T-helper 1 cell treated with Interleukin-12 subunit alpha and Interleukin-12 subunit beta and Interleukin-4 antibody, amounts not matched to agents 30 μg/mL and 1 μg/mL, for 36 hours (primary cell): ENCODE measurements at regions not wholly inside any gene's neighbourhood (a gene's known extent, or its start where the extent isn't known, plus 50 kb on each side); places are given as distances from the start of the nearest gene placed in this dataset.

Experiments used
- H3K27ac Mint-ChIP-seq: one replicate; pipeline ENCODE4 v1.8.0; 2021; ENCODE audit warnings: mild to moderate bottlenecking, mixed read lengths
- H3K27me3 Mint-ChIP-seq: one replicate; pipeline ENCODE4 v1.8.0; 2021; ENCODE audit warnings: low read depth, mixed read lengths
- H3K36me3 Mint-ChIP-seq: one replicate; pipeline ENCODE4 v1.8.0; 2021; ENCODE audit warnings: low read depth, mixed read lengths
- H3K4me1 Mint-ChIP-seq: one replicate; pipeline ENCODE4 v1.8.0; 2021; ENCODE audit warnings: low read depth, mixed read lengths
- H3K4me3 Mint-ChIP-seq: one replicate; pipeline ENCODE4 v1.8.0; 2021; ENCODE audit warnings: mild to moderate bottlenecking, moderate library complexity, mixed read lengths
- H3K9me3 Mint-ChIP-seq: one replicate; pipeline ENCODE4 v1.8.0; 2021; ENCODE audit warnings: mixed read lengths

GRCh38 chr13:80572923-80573316 is 232.0 kb upstream of the SPRY2 start:
- Mint-ChIP-seq H3K27ac (no peak overlapping the region), H3K36me3 (no peaks in the 10 kb centered on the region), H3K4me3 (no peak overlapping the region), H3K27me3 (no peaks in the 10 kb centered on the region), H3K9me3 (no peaks in the 10 kb centered on the region), H3K4me1 (no peaks in the 10 kb centered on the region)

- no peaks in the 10 kb centered on the region for H3K27me3 Mint-ChIP-seq
- H3K4me3 Mint-ChIP-seq = no peak overlapping the region
- no peaks in the 10 kb centered on the region for H3K9me3 Mint-ChIP-seq
- H3K36me3 Mint-ChIP-seq = no peaks in the 10 kb centered on the region
- no peaks in the 10 kb centered on the region for H3K4me1 Mint-ChIP-seq
- no peak overlapping the region for H3K27ac Mint-ChIP-seq
Observed at GRCh38 chr13:80572308-80572922, 231.5 kb upstream of the SPRY2 start.

- H3K9me3 Mint-ChIP-seq = no peaks in the 10 kb centered on the region
- no peak overlapping the region for H3K4me3 Mint-ChIP-seq
- H3K27ac Mint-ChIP-seq = no peak overlapping the region
- H3K27me3 Mint-ChIP-seq = no peaks in the 10 kb centered on the region
- no peaks in the 10 kb centered on the region for H3K36me3 Mint-ChIP-seq
- H3K4me1 Mint-ChIP-seq = no peaks in the 10 kb centered on the region
Observed at GRCh38 chr13:80571346-80572307, 230.7 kb upstream of the SPRY2 start.

DNA sequence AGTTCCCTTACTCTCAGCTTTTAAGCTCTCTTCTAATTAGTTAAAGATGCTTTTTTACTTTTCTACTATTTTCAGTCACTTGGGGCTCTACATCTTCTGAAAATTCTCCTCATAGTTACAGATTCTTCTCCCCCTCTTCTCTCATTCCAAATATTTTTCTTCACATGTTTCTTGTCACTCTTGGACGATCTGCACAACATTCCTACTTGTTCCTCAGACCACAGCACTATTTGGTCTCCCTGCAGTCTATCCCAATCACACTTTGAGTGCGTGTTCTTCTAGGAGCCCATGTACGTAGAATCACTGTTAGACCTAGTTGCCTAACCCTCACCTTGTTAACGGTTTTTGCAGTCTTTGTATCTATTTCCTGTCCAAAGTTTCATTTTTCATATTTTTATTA is 222.5 kb upstream of the SPRY2 start:
- no peaks in the 10 kb centered on the region for H3K36me3 Mint-ChIP-seq
- no peak overlapping the region for H3K4me3 Mint-ChIP-seq
- no peak overlapping the region for H3K27ac Mint-ChIP-seq

DNA sequence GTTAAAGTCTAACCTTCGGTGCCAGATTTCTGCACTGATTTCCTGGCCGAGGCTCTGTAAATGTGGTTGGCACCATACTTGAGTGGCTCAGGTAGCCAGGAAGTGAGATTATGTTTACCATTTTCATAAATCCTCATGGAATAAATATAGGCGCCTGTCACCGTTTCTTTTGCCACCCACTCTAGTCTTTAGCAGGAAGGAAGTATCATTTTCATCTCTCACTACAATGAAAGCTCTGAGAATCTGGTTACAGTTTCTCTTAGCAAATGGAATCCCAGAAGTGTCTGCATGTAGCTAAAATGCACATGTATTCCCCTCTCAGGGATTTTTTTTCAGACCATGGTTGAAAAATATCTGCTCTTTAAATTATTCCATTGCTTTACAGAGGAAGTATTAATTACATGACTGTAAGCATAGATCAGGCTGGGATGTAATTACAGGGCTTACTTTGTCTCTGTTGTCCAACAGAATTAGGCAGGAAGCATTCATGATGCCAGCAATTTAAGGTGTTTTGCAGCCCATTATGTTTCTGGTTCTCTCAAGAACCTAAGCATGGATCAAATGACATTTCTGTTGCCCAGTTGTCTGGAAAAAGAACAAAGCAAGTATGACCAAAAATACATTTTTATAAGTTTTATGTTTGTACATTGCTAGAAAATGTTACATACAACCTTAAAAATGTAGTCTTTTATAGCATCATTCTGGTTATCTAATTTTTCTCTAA is 221.7 kb upstream of the SPRY2 start:
- no peaks in the 10 kb centered on the region for H3K36me3 Mint-ChIP-seq
- H3K9me3 Mint-ChIP-seq = peaks cover 5% of the 10 kb centered on the region
- H3K4me3 Mint-ChIP-seq = no peak overlapping the region
- H3K27ac Mint-ChIP-seq = no peak overlapping the region
- no peaks in the 10 kb centered on the region for H3K27me3 Mint-ChIP-seq
- H3K4me1 Mint-ChIP-seq = no peaks in the 10 kb centered on the region

More for the DNA sequence above, 222.5 kb upstream of the SPRY2 start:
- Mint-ChIP-seq H3K9me3 (peaks cover 5% of the 10 kb centered on the region), H3K4me1 (no peaks in the 10 kb centered on the region), H3K27me3 (no peaks in the 10 kb centered on the region)

DNA sequence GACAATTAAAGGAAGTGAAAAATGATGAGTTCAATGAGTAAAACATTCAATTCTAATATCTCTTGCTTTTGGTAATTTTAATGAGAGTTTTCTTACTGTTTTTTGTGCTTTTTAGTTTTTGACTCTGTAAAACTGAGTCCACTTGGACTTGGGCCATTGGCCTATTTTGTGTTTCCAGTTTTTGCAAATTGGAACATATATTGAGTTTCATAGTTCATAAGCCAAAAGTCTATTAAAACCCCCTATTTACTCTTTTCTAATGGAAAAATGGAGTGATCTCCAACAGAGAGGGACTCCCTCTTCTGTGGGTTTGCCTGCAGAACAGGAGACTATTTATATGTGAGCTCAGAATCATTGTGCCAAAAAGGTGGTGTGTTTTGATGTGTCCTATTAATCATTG is 219.7 kb upstream of the SPRY2 start:
- peaks cover 5% of the 10 kb centered on the region for H3K9me3 Mint-ChIP-seq
- H3K27me3 Mint-ChIP-seq = no peaks in the 10 kb centered on the region
- no peaks in the 10 kb centered on the region for H3K36me3 Mint-ChIP-seq
- no peak overlapping the region for H3K27ac Mint-ChIP-seq
- no peaks in the 10 kb centered on the region for H3K4me1 Mint-ChIP-seq
- no peak overlapping the region for H3K4me3 Mint-ChIP-seq

DNA sequence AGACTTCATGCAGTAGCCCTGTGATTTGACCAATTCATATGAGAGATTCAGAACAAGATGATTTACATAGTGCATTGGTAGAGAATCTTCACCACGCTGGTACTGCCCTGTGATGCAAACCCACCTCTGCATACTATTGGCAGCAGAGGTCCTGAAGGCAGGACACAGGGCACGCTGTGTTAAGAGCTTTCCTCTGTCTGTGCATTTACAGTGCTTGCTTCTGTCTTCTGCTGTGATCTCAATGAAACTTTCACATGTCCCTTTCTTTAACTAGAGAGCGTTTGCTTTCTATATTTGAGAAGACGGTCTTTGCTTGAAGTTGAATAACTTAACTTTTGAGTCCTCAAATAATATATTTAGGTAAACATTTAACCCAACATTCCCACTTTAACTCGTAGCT is 219.0 kb upstream of the SPRY2 start:
- Mint-ChIP-seq H3K27ac (no peak overlapping the region), H3K9me3 (peaks cover 5% of the 10 kb centered on the region)

DNA sequence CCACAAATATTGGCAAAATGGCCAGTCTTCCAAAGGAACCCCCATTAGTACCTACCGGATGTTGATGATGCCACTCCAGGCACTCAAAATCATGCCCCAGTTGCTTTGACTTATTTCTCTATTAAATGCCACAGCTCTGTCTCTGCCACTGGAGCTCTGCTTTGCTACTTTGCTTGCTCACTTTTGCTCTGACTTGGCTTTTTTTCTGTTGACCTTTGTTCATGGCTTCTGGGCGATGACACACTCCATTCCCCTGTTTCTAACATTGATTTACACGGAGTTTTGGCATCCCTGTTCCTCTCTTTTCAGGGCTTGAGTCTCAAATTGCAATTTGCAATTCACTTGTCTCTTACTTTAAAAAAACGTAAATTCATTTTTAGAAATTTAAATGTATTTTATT is 217.1 kb upstream of the SPRY2 start:
- no peak overlapping the region for H3K27ac Mint-ChIP-seq
- no peaks in the 10 kb centered on the region for H3K4me1 Mint-ChIP-seq
- H3K4me3 Mint-ChIP-seq = no peak overlapping the region
- H3K9me3 Mint-ChIP-seq = peaks cover 5% of the 10 kb centered on the region
- no peaks in the 10 kb centered on the region for H3K36me3 Mint-ChIP-seq
- H3K27me3 Mint-ChIP-seq = no peaks in the 10 kb centered on the region

More for the DNA sequence above, 219.0 kb upstream of the SPRY2 start:
- no peak overlapping the region for H3K4me3 Mint-ChIP-seq
- no peaks in the 10 kb centered on the region for H3K36me3 Mint-ChIP-seq
- H3K27me3 Mint-ChIP-seq = no peaks in the 10 kb centered on the region
- H3K4me1 Mint-ChIP-seq = no peaks in the 10 kb centered on the region

DNA sequence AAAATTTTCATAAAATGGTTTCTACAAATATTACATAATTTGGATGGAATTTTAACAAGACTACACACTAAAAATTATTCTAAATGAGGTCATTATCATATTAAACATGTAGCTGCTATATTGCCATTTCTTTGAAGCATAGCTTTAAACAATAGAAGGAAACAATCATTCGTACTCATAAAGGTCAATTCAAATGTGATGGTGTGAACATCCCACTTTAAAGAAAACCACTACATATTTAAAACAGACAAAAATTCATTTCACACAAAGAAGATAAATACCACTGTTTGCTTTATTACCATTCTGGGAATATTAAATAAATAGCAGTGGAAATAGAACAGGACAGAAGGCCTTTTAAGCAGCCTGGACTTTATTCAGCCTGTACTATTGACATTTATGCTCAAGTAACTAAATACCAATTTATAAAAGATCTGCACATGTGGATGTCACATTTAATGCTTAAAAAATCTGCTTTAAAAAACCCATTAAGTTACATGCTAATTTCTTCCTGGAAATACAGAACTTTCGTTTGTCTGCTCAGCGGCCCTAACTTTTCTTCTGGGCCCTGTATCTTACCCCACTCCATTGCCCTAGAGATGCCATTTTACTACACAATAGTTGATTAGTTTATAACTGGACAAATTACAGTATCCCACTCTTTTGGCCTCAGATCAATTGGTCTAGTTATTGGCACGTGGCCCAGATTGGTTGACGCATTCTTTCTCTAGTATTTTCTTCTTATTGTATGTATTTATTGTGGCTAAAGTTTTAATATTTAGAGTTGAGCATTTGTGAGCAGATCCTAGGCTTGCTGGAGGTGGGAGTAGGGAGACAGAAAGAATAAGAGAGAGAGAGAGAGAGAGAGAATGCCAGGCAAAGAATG is 215.1 kb upstream of the SPRY2 start:
- H3K27ac Mint-ChIP-seq = no peak overlapping the region
- no peak overlapping the region for H3K4me3 Mint-ChIP-seq
- peaks cover 5% of the 10 kb centered on the region for H3K9me3 Mint-ChIP-seq
- no peaks in the 10 kb centered on the region for H3K27me3 Mint-ChIP-seq
- H3K4me1 Mint-ChIP-seq = no peaks in the 10 kb centered on the region
- H3K36me3 Mint-ChIP-seq = no peaks in the 10 kb centered on the region

GRCh38 chr13:80552851-80553440 is 212.0 kb upstream of the SPRY2 start:
- Mint-ChIP-seq H3K27ac (no peak overlapping the region), H3K4me1 (no peaks in the 10 kb centered on the region), H3K9me3 (no peaks in the 10 kb centered on the region), H3K36me3 (no peaks in the 10 kb centered on the region), H3K27me3 (no peaks in the 10 kb centered on the region), H3K4me3 (no peak overlapping the region)

DNA sequence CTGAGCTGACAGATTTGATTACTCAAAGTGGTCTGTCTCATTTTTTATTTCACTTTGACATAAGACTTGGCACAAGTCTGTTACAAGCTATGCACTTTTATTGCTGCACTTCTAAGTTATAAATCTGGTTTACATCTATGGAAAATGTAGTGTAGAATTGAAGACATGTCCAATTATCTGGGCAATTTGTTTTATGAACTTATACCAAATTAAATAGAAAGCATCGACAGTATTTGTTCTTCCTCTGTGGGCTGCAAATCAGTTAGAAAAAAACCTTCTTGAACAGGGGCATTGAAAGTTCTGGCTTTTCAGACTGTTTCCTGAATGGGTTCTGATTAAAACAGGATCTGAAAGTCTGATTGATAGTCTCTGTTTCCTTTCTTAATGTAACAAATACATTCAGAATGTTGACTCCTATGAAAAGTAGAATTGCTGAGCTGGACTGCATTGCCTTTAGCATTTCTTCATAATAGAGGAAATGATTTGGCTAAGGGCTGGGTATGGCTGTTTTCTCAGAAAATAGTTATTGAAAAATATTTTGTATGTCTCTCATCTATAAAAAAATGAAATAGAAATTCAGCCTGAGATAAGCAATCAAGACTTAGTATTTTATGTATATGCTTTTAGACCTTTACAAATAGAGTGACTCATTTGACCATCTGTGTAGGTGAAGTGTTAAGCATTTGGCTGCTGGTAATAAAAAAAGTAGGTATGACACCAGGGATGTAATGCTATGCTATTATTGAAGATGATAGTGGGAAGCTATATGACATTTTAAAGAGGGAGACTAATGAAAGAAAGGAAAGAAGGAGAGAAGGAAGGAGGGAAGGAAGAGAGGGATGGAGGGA is 210.9 kb upstream of the SPRY2 start:
- H3K27me3 Mint-ChIP-seq = no peaks in the 10 kb centered on the region
- no peaks in the 10 kb centered on the region for H3K4me1 Mint-ChIP-seq
- no peaks in the 10 kb centered on the region for H3K9me3 Mint-ChIP-seq
- H3K4me3 Mint-ChIP-seq = no peak overlapping the region
- H3K27ac Mint-ChIP-seq = no peak overlapping the region
- H3K36me3 Mint-ChIP-seq = no peaks in the 10 kb centered on the region

DNA sequence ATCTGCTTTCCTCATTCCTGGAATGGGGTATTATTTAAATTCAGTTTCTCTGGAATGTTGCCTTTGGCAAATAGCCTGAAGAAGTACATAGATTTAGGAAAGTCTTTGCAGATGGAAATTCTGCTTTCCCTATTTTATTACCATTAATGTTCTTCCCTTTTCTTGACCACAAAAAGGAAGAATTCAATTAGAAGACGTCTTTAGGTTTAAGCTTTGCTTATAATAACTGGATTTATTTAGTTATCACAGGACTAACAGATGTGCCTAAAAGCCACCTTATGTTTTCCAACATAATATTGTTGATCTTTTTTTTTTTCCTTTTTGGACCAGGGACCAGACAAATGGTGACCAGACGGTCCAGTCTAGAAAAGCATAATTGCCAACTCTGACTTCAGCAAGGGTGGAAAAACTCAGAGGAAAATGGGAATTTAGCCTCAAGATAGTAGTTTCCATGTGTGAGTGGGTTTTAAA is 210.1 kb upstream of the SPRY2 start:
- H3K4me1 Mint-ChIP-seq = no peaks in the 10 kb centered on the region
- H3K4me3 Mint-ChIP-seq = no peak overlapping the region
- no peaks in the 10 kb centered on the region for H3K27me3 Mint-ChIP-seq
- H3K9me3 Mint-ChIP-seq = no peaks in the 10 kb centered on the region
- H3K27ac Mint-ChIP-seq = no peak overlapping the region
- no peaks in the 10 kb centered on the region for H3K36me3 Mint-ChIP-seq

- no peaks in the 10 kb centered on the region for H3K36me3 Mint-ChIP-seq
- H3K27ac Mint-ChIP-seq = no peak overlapping the region
- H3K9me3 Mint-ChIP-seq = no peaks in the 10 kb centered on the region
- H3K4me1 Mint-ChIP-seq = no peaks in the 10 kb centered on the region
- H3K4me3 Mint-ChIP-seq = no peak overlapping the region
- H3K27me3 Mint-ChIP-seq = no peaks in the 10 kb centered on the region
Observed at GRCh38 chr13:80548915-80549314, 208.0 kb upstream of the SPRY2 start.
